ENCODE measurements at regions not wholly inside any gene's neighbourhood (a gene's known extent, or its start where the extent isn't known, plus 50 kb on each side); places are given as distances from the start of the nearest gene placed in this dataset.

DNA sequence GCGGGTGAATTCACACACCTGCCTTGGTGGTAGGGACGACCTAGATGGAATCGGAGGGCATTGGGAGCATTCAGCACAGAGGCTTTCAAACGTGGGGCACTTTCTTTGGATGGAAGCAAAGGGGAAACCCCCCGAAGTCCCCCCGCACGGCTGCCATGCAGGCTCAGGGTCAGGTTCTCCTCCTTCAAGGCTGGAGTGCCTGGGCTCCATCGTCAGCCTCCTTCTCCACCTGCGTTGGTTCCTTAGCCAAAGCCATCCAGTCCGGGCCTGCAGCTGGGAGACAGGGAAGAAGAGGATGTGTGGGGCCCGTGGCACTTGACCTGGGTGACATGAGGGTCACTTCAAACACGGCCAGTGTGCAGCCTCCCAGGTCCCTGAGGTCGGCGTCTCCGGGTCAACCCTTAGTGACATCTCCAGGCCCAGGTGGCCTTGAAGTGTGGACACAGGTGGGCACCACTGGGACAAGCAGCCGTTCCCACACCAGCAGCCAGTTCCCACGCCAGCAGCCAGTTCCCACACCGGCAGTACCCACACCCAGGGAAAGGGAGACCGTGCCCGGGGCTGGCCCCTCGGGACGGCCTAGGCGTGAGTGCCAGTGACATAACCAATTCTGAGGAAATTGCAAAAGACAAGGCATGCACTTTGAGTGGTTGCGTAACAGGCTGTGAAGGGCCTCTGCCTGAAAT, 116.0 kb downstream of the SOX1 start:
- Histone ChIP-seq H3K56ac (replicated peaks; ENCODE audit: insufficient read length, low read depth, low read length) (no peak overlapping the region), H3K4ac (replicated peaks; ENCODE audit: insufficient read length, low read depth, low read length) (no peak overlapping the region)
- DNase-seq (ENCODE audit: low read depth in 1 of 2, low spot score in 2 of 2), result no peak

More for the DNA sequence above, 116.0 kb downstream of the SOX1 start:
- Histone ChIP-seq H4K91ac (replicated peaks; ENCODE audit: insufficient read length, low read length) (no peak overlapping the region), H2AFZ (ENCODE audit: low read length) (no peak overlapping the region), H3K4me1 (replicated peaks in 1 of 4; ENCODE audit: control insufficient read depth in 3 of 4, insufficient read depth in 4 of 4, low read length in 3 of 4) (peaks cover 0 to 3% (median 0%) of the 10 kb centered on the region in 4 experiments; a peak in 1 of 7 replicates), H2AK5ac (ENCODE audit: low read depth, low read length) (no peak overlapping the region), H3K27me3 (replicated peaks in 1 of 4; ENCODE audit: control insufficient read depth in 3 of 4, extremely low read depth in 1 of 4, insufficient read depth in 3 of 4, low read length in 3 of 4) (peaks cover 0 to under 1% (median 0%) of the 10 kb centered on the region in 4 experiments; a peak in 2 of 7 replicates), H3K4me3 (ENCODE audit: extremely low read depth in 1 of 4, insufficient read depth in 2 of 4, low read depth in 3 of 4, low read length in 4 of 4) (no peak overlapping the region), H2BK120ac (replicated peaks; ENCODE audit: low read depth, low read length) (no peak overlapping the region), H3K27ac (ENCODE audit: low read depth, low read length) (no peak overlapping the region), H3K23me2 (ENCODE audit: low read depth, low read length) (no peaks in the 10 kb centered on the region), H2BK20ac (ENCODE audit: low read length) (no peak overlapping the region), H4K8ac (ENCODE audit: extremely low read depth, insufficient read depth, low read length) (no peak overlapping the region), H2BK15ac (ENCODE audit: low read length) (no peak overlapping the region), H3K79me2 (ENCODE audit: control insufficient read depth in 1 of 2, insufficient read depth in 2 of 2, low read length in 2 of 2) (no peaks in the 10 kb centered on the region), H3K23ac (ENCODE audit: insufficient read length) (no peak overlapping the region), H3K36me3 (ENCODE audit: control insufficient read depth in 2 of 4, insufficient read depth in 4 of 4, low read length in 3 of 4) (no peaks in the 10 kb centered on the region), H3K14ac (ENCODE audit: insufficient read length) (no peak overlapping the region), H3K79me1 (ENCODE audit: low read depth, low read length) (no peaks in the 10 kb centered on the region), H3K4me2 (ENCODE audit: insufficient read depth in 1 of 2, low read depth in 2 of 2, low read length in 2 of 2) (no peak overlapping the region), H4K5ac (ENCODE audit: insufficient read length, low read depth, low read length) (no peak overlapping the region), H4K20me1 (replicated peaks in 1 of 2; ENCODE audit: control insufficient read depth in 1 of 2, insufficient read depth in 2 of 2, low read length in 2 of 2) (no peaks in the 10 kb centered on the region), H3K9me3 (ENCODE audit: insufficient read depth in 2 of 2, low read depth in 1 of 2, low read length in 1 of 2) (no peaks in the 10 kb centered on the region), H2BK5ac (ENCODE audit: low read depth, low read length) (no peak overlapping the region), H3K18ac (ENCODE audit: extremely low read depth, low read length) (no peak overlapping the region; the same call in 1 of the 2 replicates), H3K9ac (replicated peaks in 1 of 4; ENCODE audit: extremely low read depth in 1 of 4, low read depth in 3 of 4, low read length in 3 of 4) (no peak overlapping the region), H2BK12ac (ENCODE audit: low read depth, low read length) (no peak overlapping the region)
- POLR2A ChIA-PET (ENCODE audit: partially characterized antibody), result no interaction called here
- CTCF ChIA-PET (ENCODE audit: partially characterized antibody), result no interaction called here
- 92% methylated on average over 24 of the region's 24 CpGs; no CpG with 5 or more reads in 1 of the 2 experiments for WGBS, 2 experiments (ENCODE audit: extremely low coverage in 1 of 2, insufficient coverage in 1 of 2, insufficient read length in 1 of 2, insufficient replicate concordance in 2 of 2, low coverage in 1 of 2, low lambda C conversion rate in 2 of 2, missing lambda C conversion rate in 1 of 2)
- TF ChIP-seq CEBPB (IDR thresholded peaks at IDR 0.05; ENCODE audit: low read depth, low read length) (peak; percentile 67), CREB1 (IDR thresholded peaks at IDR 0.05) (no peak)
- no peak for FAIRE-seq
